ENCODE measurements at regions not wholly inside any gene's neighbourhood (a gene's known extent, or its start where the extent isn't known, plus 50 kb on each side); places are given as distances from the start of the nearest gene placed in this dataset.
"Not testable (repeated sequence)": the region's sequence is repeated elsewhere in the genome, so short reads cannot be mapped to it uniquely, and the experiment has no call there.

- Mint-ChIP-seq H3K27me3 (no peaks in the 10 kb centered on the region), H3K36me3 (no peaks in the 10 kb centered on the region), H3K4me3 (no peak overlapping the region), H3K4me1 (peaks cover 0 to 13% (median 5%) of the 10 kb centered on the region in 4 donors), H3K9me3 (peaks cover 0 to 4% (median 0%) of the 10 kb centered on the region in 8 donors), H3K27ac (no peak overlapping the region)
- H3K4me1 ChIP-seq (ENCODE audit: insufficient read depth, low read length), result peaks cover 4% of the 10 kb centered on the region
- H3K27ac ChIP-seq (ENCODE audit: low read depth, low read length), result no peak overlapping the region
- CTCF ChIA-PET (ENCODE audit: partially characterized antibody), result no interaction called here
- no peak for DNase-seq
- no peaks in the 10 kb centered on the region for H3K9me3 ChIP-seq (ENCODE audit: control insufficient read depth in 1 of 2, low read length in 2 of 2)
- intact Hi-C loops (cut with micrococcal nuclease), result no loop called here
- H3K36me3 ChIP-seq (ENCODE audit: insufficient read depth, low read length), result no peaks in the 10 kb centered on the region
- no peaks in the 10 kb centered on the region for H3K27me3 ChIP-seq (ENCODE audit: insufficient read depth, low read length)
- H3K4me3 ChIP-seq (ENCODE audit: low read length in 2 of 2), result no peak overlapping the region
- POLR2A ChIA-PET (ENCODE audit: partially characterized antibody), result no interaction called here
Measured at GRCh38 chr1:182303778-182304177, 87.8 kb downstream of the GLUL start.

- Histone ChIP-seq H3K27me3 (ENCODE audit: insufficient read depth, low read length) (no peaks in the 10 kb centered on the region), H3K9me3 (ENCODE audit: control insufficient read depth in 1 of 2, low read length in 2 of 2) (no peaks in the 10 kb centered on the region), H3K36me3 (ENCODE audit: insufficient read depth, low read length) (no peaks in the 10 kb centered on the region), H3K27ac (ENCODE audit: low read depth, low read length) (no peak overlapping the region), H3K4me3 (ENCODE audit: low read length in 2 of 2) (no peak overlapping the region), H3K4me1 (ENCODE audit: insufficient read depth, low read length) (peaks cover 4% of the 10 kb centered on the region)
- Mint-ChIP-seq H3K27ac (peak overlapping the region in 1 of 7 donors; percentile 17), H3K4me1 (peaks cover 0 to 13% (median 5%) of the 10 kb centered on the region in 4 donors), H3K4me3 (no peak overlapping the region), H3K9me3 (peaks cover 0 to 4% (median 0%) of the 10 kb centered on the region in 8 donors), H3K36me3 (no peaks in the 10 kb centered on the region), H3K27me3 (no peaks in the 10 kb centered on the region)
- intact Hi-C loops (cut with micrococcal nuclease), result no loop called here
- POLR2A ChIA-PET (ENCODE audit: partially characterized antibody), result no interaction called here
- CTCF ChIA-PET (ENCODE audit: partially characterized antibody), result no interaction called here
- no peak for DNase-seq
Measured at GRCh38 chr1:182301467-182302198, 90.0 kb downstream of the GLUL start.

GRCh38 chr1:182301026-182301436 lies 90.6 kb downstream of the GLUL start:
- H3K27me3 Mint-ChIP-seq, result no peaks in the 10 kb centered on the region
- peaks cover 4% of the 10 kb centered on the region for H3K4me1 ChIP-seq (ENCODE audit: insufficient read depth, low read length)
- H3K9me3 ChIP-seq (ENCODE audit: control insufficient read depth in 1 of 2, low read length in 2 of 2), result no peaks in the 10 kb centered on the region
- peak in 3 of 5 donors; percentile 6 to 11 (median 7) for DNase-seq
- intact Hi-C loops (cut with micrococcal nuclease), result no loop called here
- H3K9me3 Mint-ChIP-seq, result peaks cover 0 to 4% (median 0%) of the 10 kb centered on the region in 8 donors
- no peak overlapping the region for H3K4me3 ChIP-seq (ENCODE audit: low read length in 2 of 2)
- H3K27ac Mint-ChIP-seq, result peak overlapping the region in 2 of 7 donors; percentile 17 to 69
- no peaks in the 10 kb centered on the region for H3K36me3 ChIP-seq (ENCODE audit: insufficient read depth, low read length)
- H3K4me1 Mint-ChIP-seq, result peaks cover 0 to 13% (median 5%) of the 10 kb centered on the region in 4 donors
- H3K36me3 Mint-ChIP-seq, result no peaks in the 10 kb centered on the region
- CTCF ChIA-PET (ENCODE audit: partially characterized antibody), result no interaction called here
- POLR2A ChIA-PET (ENCODE audit: partially characterized antibody), result no interaction called here
- no peak overlapping the region for H3K4me3 Mint-ChIP-seq
- H3K27ac ChIP-seq (ENCODE audit: low read depth, low read length), result no peak overlapping the region
- H3K27me3 ChIP-seq (ENCODE audit: insufficient read depth, low read length), result no peaks in the 10 kb centered on the region

- Mint-ChIP-seq H3K4me3 (no peak overlapping the region), H3K36me3 (peaks cover 0 to 4% of the 10 kb centered on the region in 2 donors), H3K4me1 (peaks cover 0 to 13% (median 5%) of the 10 kb centered on the region in 4 donors), H3K27me3 (no peaks in the 10 kb centered on the region), H3K9me3 (no peaks in the 10 kb centered on the region), H3K27ac (peak overlapping the region in 3 of 7 donors; percentile 24 to 75 (median 71))
- no peaks in the 10 kb centered on the region for H3K36me3 ChIP-seq (ENCODE audit: insufficient read depth, low read length)
- intact Hi-C loops (cut with micrococcal nuclease), result no loop called here
- peaks cover 4% of the 10 kb centered on the region for H3K4me1 ChIP-seq (ENCODE audit: insufficient read depth, low read length)
- no peaks in the 10 kb centered on the region for H3K9me3 ChIP-seq (ENCODE audit: control insufficient read depth in 1 of 2, low read length in 2 of 2)
- POLR2A ChIA-PET (ENCODE audit: partially characterized antibody), result no interaction called here
- no peaks in the 10 kb centered on the region for H3K27me3 ChIP-seq (ENCODE audit: insufficient read depth, low read length)
- no peak overlapping the region for H3K27ac ChIP-seq (ENCODE audit: low read depth, low read length)
- DNase-seq, result no peak
- H3K4me3 ChIP-seq (ENCODE audit: low read length in 2 of 2), result no peak overlapping the region
- CTCF ChIA-PET (ENCODE audit: partially characterized antibody), result interaction anchor here (1.0 kb wide), 1 partner anchor 41 kb away, joined by 3 read pairs; no protein-coding TSS in a partner anchor
Measured at GRCh38 chr1:182299728-182300616, 91.6 kb downstream of the GLUL start.

- H3K27me3 ChIP-seq (ENCODE audit: insufficient read depth, low read length); H3K4me3 ChIP-seq (ENCODE audit: low read length in 2 of 2); H3K9me3 Mint-ChIP-seq; H3K36me3 ChIP-seq (ENCODE audit: insufficient read depth, low read length); DNase-seq; H3K36me3 Mint-ChIP-seq; H3K27me3 Mint-ChIP-seq; POLR2A ChIA-PET (ENCODE audit: partially characterized antibody); H3K27ac ChIP-seq (ENCODE audit: low read depth, low read length); H3K9me3 ChIP-seq (ENCODE audit: control insufficient read depth in 1 of 2, low read length in 2 of 2); H3K4me1 ChIP-seq (ENCODE audit: insufficient read depth, low read length); intact Hi-C loops (cut with micrococcal nuclease): not testable (repeated sequence)
- Mint-ChIP-seq H3K4me3 (peak overlapping the region in 1 of 8 donors; percentile 13), H3K27ac (peak overlapping the region in 2 of 7 donors; percentile 71), H3K4me1 (peaks cover 0 to 13% (median 5%) of the 10 kb centered on the region in 4 donors)
- CTCF ChIA-PET (ENCODE audit: partially characterized antibody), result interaction anchor here (1.0 kb wide), 1 partner anchor 40 kb away, joined by 3 read pairs; no protein-coding TSS in a partner anchor
Measured at GRCh38 chr1:182299054-182299727, 92.4 kb downstream of the GLUL start.

DNA sequence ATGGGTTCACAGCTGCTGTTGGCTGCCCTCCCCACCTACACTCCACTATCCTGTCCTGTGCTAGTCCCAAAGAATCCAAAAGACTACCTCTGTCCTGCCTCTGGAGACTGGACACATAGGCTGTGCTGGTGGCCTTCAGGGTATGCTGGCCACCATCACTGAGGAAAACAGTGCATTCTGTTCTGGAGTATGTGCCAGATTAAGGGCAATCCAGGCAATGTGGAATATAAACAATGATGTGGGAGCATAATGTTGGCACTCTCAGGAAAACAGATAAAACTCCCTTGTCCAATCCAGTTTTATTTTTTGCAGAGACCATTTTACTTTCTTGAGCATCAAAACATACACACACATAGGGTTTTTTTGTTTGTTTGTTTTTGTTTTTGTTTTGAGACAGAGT lies 94.3 kb downstream of the GLUL start:
- POLR2A ChIA-PET (ENCODE audit: partially characterized antibody), result no interaction called here
- Histone ChIP-seq H3K27ac (ENCODE audit: low read depth, low read length) (no peak overlapping the region), H3K9me3 (ENCODE audit: control insufficient read depth in 1 of 2, low read length in 2 of 2) (no peaks in the 10 kb centered on the region), H3K27me3 (ENCODE audit: insufficient read depth, low read length) (no peaks in the 10 kb centered on the region), H3K36me3 (ENCODE audit: insufficient read depth, low read length) (no peaks in the 10 kb centered on the region), H3K4me3 (ENCODE audit: low read length in 2 of 2) (no peak overlapping the region), H3K4me1 (ENCODE audit: insufficient read depth, low read length) (peaks cover 4% of the 10 kb centered on the region)
- peaks cover 0 to 11% (median 5%) of the 10 kb centered on the region in 4 donors for H3K4me1 Mint-ChIP-seq
- CTCF ChIA-PET (ENCODE audit: partially characterized antibody), result no interaction called here
- H3K27me3 Mint-ChIP-seq, result no peaks in the 10 kb centered on the region
- no peak overlapping the region for H3K4me3 Mint-ChIP-seq
- intact Hi-C loops (cut with micrococcal nuclease), result no loop called here
- no peak overlapping the region for H3K27ac Mint-ChIP-seq
- peaks cover 0 to 4% of the 10 kb centered on the region in 2 donors for H3K36me3 Mint-ChIP-seq
- DNase-seq, result no peak
- no peaks in the 10 kb centered on the region for H3K9me3 Mint-ChIP-seq

DNA sequence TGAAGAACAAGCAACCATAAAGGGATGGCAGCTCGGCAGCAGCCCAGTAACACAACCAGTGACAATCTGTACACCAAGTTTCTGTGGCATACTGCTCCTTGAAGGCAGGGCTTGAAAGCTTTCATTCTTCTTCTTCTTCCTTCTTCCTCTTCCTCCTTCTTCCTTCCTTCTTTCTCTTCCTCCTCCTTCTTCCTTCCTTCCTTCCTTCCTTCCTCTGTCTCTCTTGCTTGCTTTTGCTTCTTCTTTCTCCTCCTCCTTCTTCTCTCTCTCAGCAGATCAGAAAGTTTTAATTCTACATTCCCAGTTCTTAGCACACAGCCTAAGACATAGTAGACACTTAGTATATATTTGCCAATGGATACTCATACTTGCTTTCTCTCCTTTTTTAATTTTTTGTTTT lies 95.9 kb downstream of the GLUL start:
- CTCF ChIA-PET (ENCODE audit: partially characterized antibody), result no interaction called here
- DNase-seq, result no peak
- no peak overlapping the region for H3K27ac ChIP-seq (ENCODE audit: low read depth, low read length)
- no peaks in the 10 kb centered on the region for H3K27me3 ChIP-seq (ENCODE audit: insufficient read depth, low read length)
- H3K4me3 Mint-ChIP-seq, result no peak overlapping the region
- H3K27ac Mint-ChIP-seq, result no peak overlapping the region
- intact Hi-C loops (cut with micrococcal nuclease), result no loop called here
- peaks cover 0 to 2% (median under 1%) of the 10 kb centered on the region in 4 donors for H3K4me1 Mint-ChIP-seq
- H3K4me1 ChIP-seq (ENCODE audit: insufficient read depth, low read length), result peaks cover 4% of the 10 kb centered on the region
- H3K36me3 ChIP-seq (ENCODE audit: insufficient read depth, low read length), result no peaks in the 10 kb centered on the region
- no peak overlapping the region for H3K4me3 ChIP-seq (ENCODE audit: low read length in 2 of 2)
- no peaks in the 10 kb centered on the region for H3K9me3 ChIP-seq (ENCODE audit: control insufficient read depth in 1 of 2, low read length in 2 of 2)
- POLR2A ChIA-PET (ENCODE audit: partially characterized antibody), result no interaction called here
- no peaks in the 10 kb centered on the region for H3K9me3 Mint-ChIP-seq
- H3K27me3 Mint-ChIP-seq, result no peaks in the 10 kb centered on the region
- H3K36me3 Mint-ChIP-seq, result peaks cover 0 to 4% of the 10 kb centered on the region in 2 donors

All from CD4-positive, alpha-beta memory T cell (primary cell).